ENCODE measurements at regions not wholly inside any gene's neighbourhood (a gene's known extent, or its start where the extent isn't known, plus 50 kb on each side); places are given as distances from the start of the nearest gene placed in this dataset.

- 76% methylated on average over 10 of the region's 13 CpGs for WGBS (ENCODE audit: insufficient coverage)
- ChIA-PET CTCF (interaction anchor here (1.2 kb wide), 1 partner anchor 330 kb away, joined by 3 read pairs; no protein-coding TSS in a partner anchor), POLR2A (no interaction called here)
- H3K27ac ChIP-seq (ENCODE audit: insufficient read depth in 1 of 2, low read depth in 1 of 2, low read length in 2 of 2, poor library complexity in 1 of 2, severe bottlenecking in 2 of 2): no peak overlapping the region
- H3K9me3 ChIP-seq (ENCODE audit: control extremely low read depth in 1 of 5, control insufficient read depth in 4 of 5, insufficient read depth in 2 of 5, low read depth in 1 of 5, low read length in 4 of 5): no peaks in the 10 kb centered on the region
- no peak for DNase-seq
- no peak overlapping the region for H3K4me3 ChIP-seq (ENCODE audit: control insufficient read depth in 1 of 7, extremely low read depth in 1 of 7, insufficient read depth in 4 of 7, low read depth in 2 of 7, low read length in 6 of 7)
- peaks cover 0 to 15% (median 3%) of the 10 kb centered on the region in 5 experiments for H3K27me3 ChIP-seq (replicated peaks in 2 of 5; ENCODE audit: control insufficient read depth in 4 of 5, insufficient read depth in 5 of 5, low read length in 4 of 5)
- H3K36me3 ChIP-seq (ENCODE audit: control insufficient read depth in 4 of 4, insufficient read depth in 4 of 4, low read length in 3 of 4): no peaks in the 10 kb centered on the region
- no peaks in the 10 kb centered on the region for H3K4me1 ChIP-seq (ENCODE audit: control extremely low read depth in 1 of 4, control insufficient read depth in 4 of 4, insufficient read depth in 4 of 4, low read length in 3 of 4)
These were observed 132.6 kb upstream of the IRX4 start for GRCh38 chr5:2015124-2015848.

DNA sequence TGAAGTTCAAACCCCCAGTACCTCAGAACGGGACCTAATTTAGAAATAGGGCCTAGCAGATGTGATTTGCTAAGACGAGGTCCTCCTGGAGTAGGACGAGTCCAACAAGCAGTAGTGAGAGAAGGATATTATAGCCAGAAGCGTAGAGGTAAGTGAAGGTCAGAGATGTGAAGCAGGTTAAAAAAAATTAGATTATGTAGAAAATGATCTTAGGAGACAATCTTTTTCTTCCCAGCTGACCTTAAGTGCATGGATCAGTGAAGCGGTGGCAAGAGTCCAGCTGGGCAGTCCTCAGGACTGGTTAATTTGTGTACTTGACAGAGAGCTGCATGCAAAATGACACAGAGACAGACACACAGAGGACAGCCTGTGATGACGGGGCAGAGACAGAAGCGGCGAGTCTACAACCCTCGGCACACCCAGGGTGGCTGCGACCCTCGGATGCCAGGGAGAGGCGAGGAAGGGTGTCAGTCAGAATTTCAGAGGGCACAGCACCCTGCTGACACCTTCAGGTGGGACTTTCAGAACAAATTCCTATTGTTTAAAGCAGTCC lies 131.4 kb upstream of the IRX4 start:
- CTCF ChIA-PET: no interaction called here

DNA sequence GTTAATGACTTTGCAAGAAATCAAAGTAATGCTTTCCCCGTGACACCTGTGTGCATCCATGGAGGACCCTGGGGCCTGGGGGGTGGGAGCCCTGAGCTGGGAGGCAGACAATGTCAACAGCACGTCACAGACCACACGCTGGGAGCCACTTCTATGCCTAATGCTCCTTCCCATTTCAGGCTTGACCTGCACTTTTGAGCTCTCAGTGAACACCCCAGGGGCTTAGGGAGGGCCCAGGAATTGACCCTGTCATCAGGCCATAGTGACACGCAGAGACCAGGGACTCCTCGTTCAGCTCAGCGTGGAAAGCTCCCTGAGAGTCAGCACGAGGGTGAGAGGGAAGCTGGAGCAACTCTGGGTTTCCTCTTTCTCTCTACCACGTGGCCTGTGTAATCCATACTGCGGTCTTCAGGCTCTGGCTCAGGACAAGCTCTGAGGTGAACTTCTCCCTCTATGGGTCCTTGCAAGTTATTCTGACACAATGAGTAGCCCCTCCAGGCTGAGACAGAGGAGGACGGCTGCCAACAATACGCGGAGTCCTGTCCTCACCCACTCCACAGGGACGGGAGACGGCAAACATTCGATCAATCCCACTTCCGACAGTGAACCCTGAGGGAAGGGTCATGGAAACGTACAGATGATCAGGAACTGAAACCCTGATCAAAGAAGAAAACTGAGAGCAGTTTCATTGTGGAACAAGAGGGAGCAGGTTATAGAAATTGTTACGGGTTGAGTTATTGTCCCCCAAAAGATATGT lies 130.8 kb upstream of the IRX4 start:
- POLR2A ChIA-PET: no interaction called here
- DNase-seq: no peak
- 71% methylated on average over 17 of the region's 18 CpGs for WGBS (ENCODE audit: insufficient coverage)
- H3K27ac ChIP-seq (ENCODE audit: insufficient read depth in 1 of 2, low read depth in 1 of 2, low read length in 2 of 2, poor library complexity in 1 of 2, severe bottlenecking in 2 of 2): no peak overlapping the region
- CTCF ChIA-PET: no interaction called here
- peaks cover 0 to 22% (median 6%) of the 10 kb centered on the region in 5 experiments for H3K27me3 ChIP-seq (replicated peaks in 2 of 5; ENCODE audit: control insufficient read depth in 4 of 5, insufficient read depth in 5 of 5, low read length in 4 of 5)
- H3K36me3 ChIP-seq (ENCODE audit: control insufficient read depth in 4 of 4, insufficient read depth in 4 of 4, low read length in 3 of 4): no peaks in the 10 kb centered on the region
- H3K4me1 ChIP-seq (ENCODE audit: control extremely low read depth in 1 of 4, control insufficient read depth in 4 of 4, insufficient read depth in 4 of 4, low read length in 3 of 4): no peaks in the 10 kb centered on the region
- no peaks in the 10 kb centered on the region for H3K9me3 ChIP-seq (ENCODE audit: control extremely low read depth in 1 of 5, control insufficient read depth in 4 of 5, insufficient read depth in 2 of 5, low read depth in 1 of 5, low read length in 4 of 5)
- H3K4me3 ChIP-seq (ENCODE audit: control insufficient read depth in 1 of 7, extremely low read depth in 1 of 7, insufficient read depth in 4 of 7, low read depth in 2 of 7, low read length in 6 of 7): no peak overlapping the region

More for the DNA sequence above, 131.4 kb upstream of the IRX4 start:
- 92% methylated on average over 12 of the region's 12 CpGs for WGBS (ENCODE audit: insufficient coverage)
- POLR2A ChIA-PET: no interaction called here
- H3K9me3 ChIP-seq (ENCODE audit: control extremely low read depth in 1 of 5, control insufficient read depth in 4 of 5, insufficient read depth in 2 of 5, low read depth in 1 of 5, low read length in 4 of 5): no peaks in the 10 kb centered on the region
- H3K4me1 ChIP-seq (ENCODE audit: control extremely low read depth in 1 of 4, control insufficient read depth in 4 of 4, insufficient read depth in 4 of 4, low read length in 3 of 4): no peaks in the 10 kb centered on the region
- no peak overlapping the region for H3K4me3 ChIP-seq (ENCODE audit: control insufficient read depth in 1 of 7, extremely low read depth in 1 of 7, insufficient read depth in 4 of 7, low read depth in 2 of 7, low read length in 6 of 7)
- no peak overlapping the region for H3K27ac ChIP-seq (ENCODE audit: insufficient read depth in 1 of 2, low read depth in 1 of 2, low read length in 2 of 2, poor library complexity in 1 of 2, severe bottlenecking in 2 of 2)
- no peak for DNase-seq
- no peaks in the 10 kb centered on the region for H3K36me3 ChIP-seq (ENCODE audit: control insufficient read depth in 4 of 4, insufficient read depth in 4 of 4, low read length in 3 of 4)
- H3K27me3 ChIP-seq (replicated peaks in 2 of 5; ENCODE audit: control insufficient read depth in 4 of 5, insufficient read depth in 5 of 5, low read length in 4 of 5): peaks cover 0 to 18% (median 5%) of the 10 kb centered on the region in 5 experiments

GRCh38 chr5:2012885-2013284 lies 130.2 kb upstream of the IRX4 start:
- Histone ChIP-seq H3K4me1 (ENCODE audit: control extremely low read depth in 1 of 4, control insufficient read depth in 4 of 4, insufficient read depth in 4 of 4, low read length in 3 of 4) (no peaks in the 10 kb centered on the region), H3K9me3 (ENCODE audit: control extremely low read depth in 1 of 5, control insufficient read depth in 4 of 5, insufficient read depth in 2 of 5, low read depth in 1 of 5, low read length in 4 of 5) (no peaks in the 10 kb centered on the region), H3K27me3 (replicated peaks in 2 of 5; ENCODE audit: control insufficient read depth in 4 of 5, insufficient read depth in 5 of 5, low read length in 4 of 5) (peaks cover 0 to 25% (median 11%) of the 10 kb centered on the region in 5 experiments), H3K4me3 (ENCODE audit: control insufficient read depth in 1 of 7, extremely low read depth in 1 of 7, insufficient read depth in 4 of 7, low read depth in 2 of 7, low read length in 6 of 7) (no peak overlapping the region), H3K36me3 (ENCODE audit: control insufficient read depth in 4 of 4, insufficient read depth in 4 of 4, low read length in 3 of 4) (no peaks in the 10 kb centered on the region), H3K27ac (ENCODE audit: insufficient read depth in 1 of 2, low read depth in 1 of 2, low read length in 2 of 2, poor library complexity in 1 of 2, severe bottlenecking in 2 of 2) (no peak overlapping the region)
- ChIA-PET POLR2A (no interaction called here), CTCF (no interaction called here)
- WGBS (ENCODE audit: insufficient coverage): 92% methylated on average over 8 of the region's 8 CpGs
- DNase-seq: no peak

DNA sequence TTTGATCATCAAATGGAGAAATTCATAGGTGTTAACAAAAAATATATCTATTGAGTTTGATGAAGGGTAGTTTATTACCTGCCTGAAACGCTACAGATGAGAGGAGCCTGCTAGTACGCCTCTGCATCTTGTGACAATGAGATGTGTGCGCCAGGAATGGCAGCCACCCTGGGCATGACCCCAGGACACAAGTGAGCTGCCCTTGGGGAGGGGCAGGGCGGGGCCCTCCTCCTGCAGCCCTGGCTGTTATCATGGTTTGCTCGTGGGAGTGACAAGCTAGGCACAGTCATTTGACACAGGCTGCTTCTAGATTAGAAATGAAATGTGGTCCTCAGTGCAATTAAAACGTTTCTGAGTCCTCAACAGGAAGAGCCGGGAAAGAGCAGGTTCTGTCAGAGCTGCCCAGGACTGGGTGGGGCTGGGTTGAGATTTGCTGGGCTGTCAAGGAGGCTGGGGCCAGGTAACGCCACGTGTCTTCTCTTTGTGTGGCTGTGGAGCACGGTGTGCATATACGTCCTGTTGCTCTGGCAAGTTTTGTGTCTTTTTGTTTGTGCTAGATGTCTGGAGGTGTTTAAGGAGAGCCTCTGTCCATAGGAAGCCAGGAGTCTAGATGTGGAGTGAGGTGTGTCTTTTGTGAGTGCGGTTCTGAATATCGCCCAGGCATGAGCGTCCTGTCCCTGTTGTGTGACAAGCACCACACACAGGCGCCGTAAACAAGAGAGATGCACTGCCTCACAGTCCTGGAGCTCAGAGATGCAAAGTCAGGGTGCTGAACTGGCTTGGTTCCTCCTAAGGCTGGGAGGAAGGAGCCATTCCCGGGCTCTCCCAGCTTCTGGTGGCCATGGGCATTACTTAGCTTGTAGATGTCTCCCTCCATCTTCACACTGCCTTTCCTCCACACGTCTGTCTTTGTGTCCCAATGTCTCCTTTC lies 129.0 kb upstream of the IRX4 start:
- ChIA-PET CTCF (no interaction called here), POLR2A (no interaction called here)
- DNase-seq: no peak
- no peaks in the 10 kb centered on the region for H3K4me1 ChIP-seq (ENCODE audit: control extremely low read depth in 1 of 4, control insufficient read depth in 4 of 4, insufficient read depth in 4 of 4, low read length in 3 of 4)
- no peaks in the 10 kb centered on the region for H3K36me3 ChIP-seq (ENCODE audit: control insufficient read depth in 4 of 4, insufficient read depth in 4 of 4, low read length in 3 of 4)
- peaks cover 0 to 31% (median 11%) of the 10 kb centered on the region in 5 experiments for H3K27me3 ChIP-seq (replicated peaks in 2 of 5; ENCODE audit: control insufficient read depth in 4 of 5, insufficient read depth in 5 of 5, low read length in 4 of 5)
- H3K27ac ChIP-seq (ENCODE audit: insufficient read depth in 1 of 2, low read depth in 1 of 2, low read length in 2 of 2, poor library complexity in 1 of 2, severe bottlenecking in 2 of 2): no peak overlapping the region
- H3K4me3 ChIP-seq (ENCODE audit: control insufficient read depth in 1 of 7, extremely low read depth in 1 of 7, insufficient read depth in 4 of 7, low read depth in 2 of 7, low read length in 6 of 7): no peak overlapping the region
- 74% methylated on average over 12 of the region's 18 CpGs for WGBS (ENCODE audit: insufficient coverage)
- H3K9me3 ChIP-seq (ENCODE audit: control extremely low read depth in 1 of 5, control insufficient read depth in 4 of 5, insufficient read depth in 2 of 5, low read depth in 1 of 5, low read length in 4 of 5): no peaks in the 10 kb centered on the region

DNA sequence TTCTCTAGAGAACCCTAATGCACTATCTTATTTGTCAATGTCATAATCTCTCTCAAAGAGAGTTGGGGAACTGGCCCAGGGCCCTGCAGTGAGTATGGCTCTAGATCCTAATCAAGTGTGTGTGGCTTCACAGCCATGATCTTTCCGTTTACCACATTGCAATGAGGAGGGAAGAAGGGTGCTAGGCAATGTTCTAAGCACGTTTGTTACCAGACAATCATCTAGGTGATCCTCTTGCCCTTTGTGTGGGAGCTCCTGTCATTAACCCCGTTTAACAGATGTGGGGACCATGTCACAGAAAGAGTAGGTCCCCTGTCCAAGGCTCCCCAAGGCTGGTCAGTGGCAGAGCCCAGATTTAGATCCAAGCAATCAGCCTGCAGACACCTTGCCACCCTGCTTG lies 128.2 kb upstream of the IRX4 start:
- 83% methylated on average over 3 of the region's 3 CpGs for WGBS (ENCODE audit: insufficient coverage)
- no peaks in the 10 kb centered on the region for H3K4me1 ChIP-seq (ENCODE audit: control extremely low read depth in 1 of 4, control insufficient read depth in 4 of 4, insufficient read depth in 4 of 4, low read length in 3 of 4)
- H3K27me3 ChIP-seq (replicated peaks in 2 of 5; ENCODE audit: control insufficient read depth in 4 of 5, insufficient read depth in 5 of 5, low read length in 4 of 5): peaks cover 0 to 34% (median 11%) of the 10 kb centered on the region in 5 experiments
- no peaks in the 10 kb centered on the region for H3K9me3 ChIP-seq (ENCODE audit: control extremely low read depth in 1 of 5, control insufficient read depth in 4 of 5, insufficient read depth in 2 of 5, low read depth in 1 of 5, low read length in 4 of 5)
- H3K27ac ChIP-seq (ENCODE audit: insufficient read depth in 1 of 2, low read depth in 1 of 2, low read length in 2 of 2, poor library complexity in 1 of 2, severe bottlenecking in 2 of 2): no peak overlapping the region
- H3K4me3 ChIP-seq (ENCODE audit: control insufficient read depth in 1 of 7, extremely low read depth in 1 of 7, insufficient read depth in 4 of 7, low read depth in 2 of 7, low read length in 6 of 7): no peak overlapping the region
- ChIA-PET POLR2A (no interaction called here), CTCF (no interaction called here)
- H3K36me3 ChIP-seq (ENCODE audit: control insufficient read depth in 4 of 4, insufficient read depth in 4 of 4, low read length in 3 of 4): no peaks in the 10 kb centered on the region
- no peak for DNase-seq
